ENCODE measurements at regions not wholly inside any gene's neighbourhood (a gene's known extent, or its start where the extent isn't known, plus 50 kb on each side); places are given as distances from the start of the nearest gene placed in this dataset.
"Not testable (repeated sequence)": the region's sequence is repeated elsewhere in the genome, so short reads cannot be mapped to it uniquely, and the experiment has no call there.

- TF ChIP-seq ZNF274 (IDR thresholded peaks at IDR 0.05; ENCODE audit: low read length) (no peak), ZNF274 (tag by site-specific recombination; IDR thresholded peaks at IDR 0.05; ENCODE audit: borderline replicate concordance) (no peak), ZBTB21 (tag by site-specific recombination; IDR thresholded peaks at IDR 0.05) (no peak), ZNF837 (tag by site-specific recombination; IDR thresholded peaks at IDR 0.05) (no peak), GLIS2 (tag by site-specific recombination; IDR thresholded peaks at IDR 0.05) (no peak)
Measured at GRCh38 chr1:219708919-219709543, 96.1 kb upstream of the ZC3H11B start (continued).

- H3K36me3 ChIP-seq (ENCODE audit: control insufficient read depth in 2 of 2, insufficient read depth in 1 of 2, low read length in 2 of 2); H3K4me3 ChIP-seq (ENCODE audit: low read depth, low read length); CTCF ChIA-PET; H3K4me1 ChIP-seq (ENCODE audit: control insufficient read depth, insufficient read depth, low read length); POLR2A ChIA-PET; H3K9me3 ChIP-seq (ENCODE audit: control insufficient read depth, insufficient read depth, low read depth, low read length); H3K27ac ChIP-seq (ENCODE audit: extremely low read depth, low read depth, low read length): not testable (repeated sequence)
Measured at GRCh38 chr1:219707885-219708284, 95.0 kb upstream of the ZC3H11B start.

DNA sequence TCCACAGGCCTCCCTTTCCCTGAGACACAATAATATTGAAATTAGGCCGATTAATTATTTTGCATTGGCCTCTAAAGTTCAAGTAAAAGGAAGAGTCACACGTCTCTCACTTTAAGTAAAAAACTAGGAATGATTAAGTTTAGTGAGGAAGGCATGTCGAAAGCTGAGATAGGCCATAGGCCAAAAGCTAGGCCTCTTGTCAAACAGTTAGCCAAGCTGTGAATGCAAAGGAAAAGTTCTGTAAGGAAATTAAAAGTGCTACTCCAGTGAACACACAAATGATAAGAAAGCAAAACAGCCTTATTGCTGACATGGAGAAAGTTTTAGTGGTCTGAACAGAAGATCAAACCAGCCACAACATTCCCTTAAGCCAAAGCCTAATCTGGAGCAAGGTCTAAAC lies 91.4 kb upstream of the ZC3H11B start:
- H3K36me3 ChIP-seq (ENCODE audit: control insufficient read depth in 2 of 2, insufficient read depth in 1 of 2, low read length in 2 of 2); H3K4me3 ChIP-seq (ENCODE audit: low read depth, low read length); H3K9me3 ChIP-seq (ENCODE audit: control insufficient read depth, insufficient read depth, low read depth, low read length); H3K4me1 ChIP-seq (ENCODE audit: control insufficient read depth, insufficient read depth, low read length); H3K27ac ChIP-seq (ENCODE audit: extremely low read depth, low read depth, low read length); POLR2A ChIA-PET: not testable (repeated sequence)
- CTCF ChIA-PET, result interaction anchor here (0.7 kb wide), 1 partner anchor 11 kb away, joined by 3 read pairs; no protein-coding TSS in a partner anchor

- H3K27ac ChIP-seq (ENCODE audit: extremely low read depth, low read depth, low read length), result no peak overlapping the region
- no peak overlapping the region for H3K4me3 ChIP-seq (ENCODE audit: low read depth, low read length)
- ChIA-PET POLR2A (no interaction called here), CTCF (interaction anchor here (0.6 kb wide), 2 partner anchors 109 to 347 kb away, joined by 5 to 6 read pairs; no protein-coding TSS in a partner anchor)
- no peaks in the 10 kb centered on the region for H3K9me3 ChIP-seq (ENCODE audit: control insufficient read depth, insufficient read depth, low read depth, low read length)
- no peaks in the 10 kb centered on the region for H3K36me3 ChIP-seq (ENCODE audit: control insufficient read depth in 2 of 2, insufficient read depth in 1 of 2, low read length in 2 of 2)
- TF ChIP-seq, protein P1, sequence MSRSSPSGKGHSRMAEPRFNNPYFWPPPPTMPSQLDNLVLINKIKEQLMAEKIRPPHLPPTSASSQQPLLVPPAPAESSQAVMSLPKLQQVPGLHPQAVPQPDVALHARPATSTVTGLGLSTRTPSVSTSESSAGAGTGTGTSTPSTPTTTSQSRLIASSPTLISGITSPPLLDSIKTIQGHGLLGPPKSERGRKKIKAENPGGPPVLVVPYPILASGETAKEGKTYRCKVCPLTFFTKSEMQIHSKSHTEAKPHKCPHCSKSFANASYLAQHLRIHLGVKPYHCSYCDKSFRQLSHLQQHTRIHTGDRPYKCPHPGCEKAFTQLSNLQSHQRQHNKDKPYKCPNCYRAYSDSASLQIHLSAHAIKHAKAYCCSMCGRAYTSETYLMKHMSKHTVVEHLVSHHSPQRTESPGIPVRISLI (tag by site-specific recombination; IDR thresholded peaks at IDR 0.05), result no peak
- TF ChIP-seq ZNF354C (tag by site-specific recombination; IDR thresholded peaks at IDR 0.05; ENCODE audit: borderline replicate concordance, low read depth) (no peak), ZNF571 (tag by site-specific recombination; IDR thresholded peaks at IDR 0.05) (no peak), ZNF146 (tag by site-specific recombination; IDR thresholded peaks at IDR 0.05) (no peak)
- TF ChIP-seq, protein P2, sequence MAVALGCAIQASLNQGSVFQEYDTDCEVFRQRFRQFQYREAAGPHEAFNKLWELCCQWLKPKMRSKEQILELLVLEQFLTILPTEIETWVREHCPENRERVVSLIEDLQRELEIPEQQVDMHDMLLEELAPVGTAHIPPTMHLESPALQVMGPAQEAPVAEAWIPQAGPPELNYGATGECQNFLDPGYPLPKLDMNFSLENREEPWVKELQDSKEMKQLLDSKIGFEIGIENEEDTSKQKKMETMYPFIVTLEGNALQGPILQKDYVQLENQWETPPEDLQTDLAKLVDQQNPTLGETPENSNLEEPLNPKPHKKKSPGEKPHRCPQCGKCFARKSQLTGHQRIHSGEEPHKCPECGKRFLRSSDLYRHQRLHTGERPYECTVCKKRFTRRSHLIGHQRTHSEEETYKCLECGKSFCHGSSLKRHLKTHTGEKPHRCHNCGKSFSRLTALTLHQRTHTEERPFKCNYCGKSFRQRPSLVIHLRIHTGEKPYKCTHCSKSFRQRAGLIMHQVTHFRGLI (tag by site-specific recombination; IDR thresholded peaks at IDR 0.05), result no peak
- no peaks in the 10 kb centered on the region for H3K4me1 ChIP-seq (ENCODE audit: control insufficient read depth, insufficient read depth, low read length)
Measured at GRCh38 chr1:219703368-219703639, 90.4 kb upstream of the ZC3H11B start.

DNA sequence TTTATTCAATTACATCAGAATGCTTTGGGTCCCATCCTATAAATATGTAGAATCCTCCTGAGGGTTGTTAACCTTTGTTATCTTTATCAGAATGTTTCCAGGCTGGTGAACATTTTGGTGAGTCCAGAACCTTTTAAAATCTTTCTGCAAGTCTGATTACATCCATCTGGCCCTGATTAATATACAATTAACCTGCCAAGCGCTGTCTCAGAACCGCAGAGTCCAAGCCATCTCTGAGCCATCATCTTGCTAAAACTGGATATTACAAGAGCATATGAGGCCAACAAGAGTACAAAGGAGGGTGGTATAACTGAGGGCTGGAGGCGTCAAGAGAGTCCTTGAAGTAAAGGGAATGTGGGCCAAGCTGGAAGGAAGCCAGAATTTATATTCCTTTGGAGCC lies 88.6 kb upstream of the ZC3H11B start:
- Histone ChIP-seq H3K9me3 (ENCODE audit: control insufficient read depth, insufficient read depth, low read depth, low read length) (no peaks in the 10 kb centered on the region), H3K4me1 (ENCODE audit: control insufficient read depth, insufficient read depth, low read length) (no peaks in the 10 kb centered on the region), H3K36me3 (ENCODE audit: control insufficient read depth in 2 of 2, insufficient read depth in 1 of 2, low read length in 2 of 2) (no peaks in the 10 kb centered on the region), H3K4me3 (ENCODE audit: low read depth, low read length) (no peak overlapping the region), H3K27ac (ENCODE audit: extremely low read depth, low read depth, low read length) (no peak overlapping the region)
- ChIA-PET CTCF (no interaction called here), POLR2A (no interaction called here)
- TF ChIP-seq ZNF596 (tag by site-specific recombination; IDR thresholded peaks at IDR 0.05) (no peak), ZNF677 (tag by site-specific recombination; IDR thresholded peaks at IDR 0.05) (no peak), ZNF626 (tag by site-specific recombination; IDR thresholded peaks at IDR 0.05) (no peak), SP2 (tag by site-specific recombination; IDR thresholded peaks at IDR 0.05) (no peak), ZNF629 (tag by site-specific recombination; IDR thresholded peaks at IDR 0.05) (no peak), ZNF549 (tag by site-specific recombination; IDR thresholded peaks at IDR 0.05) (no peak), ZNF114 (tag by site-specific recombination; IDR thresholded peaks at IDR 0.05) (no peak), ZNF623 (tag by site-specific recombination; IDR thresholded peaks at IDR 0.05) (no peak), ZNF530 (tag by site-specific recombination; IDR thresholded peaks at IDR 0.05; ENCODE audit: low read depth) (no peak), ZSCAN5A (tag by site-specific recombination; IDR thresholded peaks at IDR 0.05) (no peak), MEIS1 (CRISPR knock-in tag; IDR thresholded peaks at IDR 0.05; ENCODE audit: borderline replicate concordance) (no peak), ZNF747 (tag by site-specific recombination; IDR thresholded peaks at IDR 0.05) (no peak)
- TF ChIP-seq, protein P3, sequence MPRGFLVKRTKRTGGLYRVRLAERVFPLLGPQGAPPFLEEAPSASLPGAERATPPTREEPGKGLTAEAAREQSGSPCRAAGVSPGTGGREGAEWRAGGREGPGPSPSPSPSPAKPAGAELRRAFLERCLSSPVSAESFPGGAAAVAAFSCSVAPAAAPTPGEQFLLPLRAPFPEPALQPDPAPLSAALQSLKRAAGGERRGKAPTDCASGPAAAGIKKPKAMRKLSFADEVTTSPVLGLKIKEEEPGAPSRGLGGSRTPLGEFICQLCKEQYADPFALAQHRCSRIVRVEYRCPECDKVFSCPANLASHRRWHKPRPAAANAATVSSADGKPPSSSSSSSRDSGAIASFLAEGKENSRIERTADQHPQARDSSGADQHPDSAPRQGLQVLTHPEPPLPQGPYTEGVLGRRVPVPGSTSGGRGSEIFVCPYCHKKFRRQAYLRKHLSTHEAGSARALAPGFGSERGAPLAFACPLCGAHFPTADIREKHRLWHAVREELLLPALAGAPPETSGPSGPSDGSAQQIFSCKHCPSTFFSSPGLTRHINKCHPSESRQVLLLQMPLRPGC (tag by site-specific recombination; IDR thresholded peaks at IDR 0.05), result no peak
